Adrenal gland (tissue), 9 donors: ENCODE measurements at regions not wholly inside any gene's neighbourhood (a gene's known extent, or its start where the extent isn't known, plus 50 kb on each side); places are given as distances from the start of the nearest gene placed in this dataset.

Source experiments
- DNase-seq, 7 donors: peaks; one replicate each; pipeline ENCODE4 v3.0.0-alpha.2; 2019 to 2020
- H3K27ac ChIP-seq, 5 donors: fragments of 200-600 bp; sonication (generic) in 4 of 5; 1 replicate in 3 of 5; 2 replicates in 2 of 5; pipeline versions ENCODE4 v1.5.1 to v1.8.0; 2016 to 2020; ENCODE audit warnings: mild to moderate bottlenecking in 1 of 5
- H3K27me3 ChIP-seq: fragments of 200-600 bp; 2 replicates; pipeline ENCODE4 v1.8.0; 2021
- H3K36me3 ChIP-seq, 2 donors: fragments of 200-600 bp; replicated peaks in 1 of 2; 1 replicate in 1 of 2; 2 replicates in 1 of 2; pipeline versions ENCODE4 v1.5.1 to v1.8.0; 2018 to 2022
- H3K4me1 ChIP-seq, 2 donors: fragments of 200-600 bp; replicated peaks in 1 of 2; 1 replicate in 1 of 2; 2 replicates in 1 of 2; pipeline versions ENCODE4 v1.5.1 to v1.8.0; 2018 to 2021
- H3K4me3 ChIP-seq, 4 donors: fragments of 200-600 bp; sonication (generic) in 3 of 4; one replicate each; pipeline ENCODE4 v1.5.1; 2016 to 2018
- H3K9me3 ChIP-seq, 3 donors: fragments of 200-600 bp; sonication (generic) in 1 of 3; replicated peaks in 1 of 3; 1 replicate in 2 of 3; 2 replicates in 1 of 3; pipeline versions ENCODE4 v1.5.1 to v1.8.0; 2016 to 2021
- POLR2A ChIP-seq, 2 donors: fragments of 450-650 bp; IDR thresholded peaks; one replicate each; pipeline ENCODE4 v1.6.1; 2017; ENCODE audit warnings: antibody characterized with exemption in 2 of 2, mild to moderate bottlenecking in 2 of 2, moderate library complexity in 1 of 2
- WGBS, 4 donors: extraction: QIAGEN DNeasy Blood & Tissue Kit in 2 of 4; methylation state at CpG; one replicate each; pipeline versions ENCODE4 v1.1.5 to v1.1.7; 2013 to 2017; 5-methylcytosine and 5-hydroxymethylcytosine counted together
- intact Hi-C, 2 donors: fragments of 100-400 bp; cut with DNase I; formaldehyde crosslinking; loops; one replicate each; pipeline versions ENCODE4 v1.14.1 to v1.15.0; 2022 to 2023
- TF ChIP-seq, protein P1 (sequence below), 6 experiments: fragments of 450-650 bp in 4 of 6; fragments of 200-600 bp in 2 of 6; sonication (generic) in 1 of 6; IDR thresholded peaks; 1 replicate in 5 of 6; 2 replicates in 1 of 6; pipeline versions ENCODE4 v1.5.1 to v1.8.0; 2016 to 2021; ENCODE audit warnings: antibody characterized with exemption in 6 of 6, mild to moderate bottlenecking in 2 of 6, moderate library complexity in 1 of 6
- donor health status: healthy with polysubstance abuse.
- donor health status: Bipolar disorder and iron deficiency.
- donor health status: DM: yes; HTN: yes; CAD: no.
- donor health status: DM: no; HTN: no; CAD: no.
- donor health status: DM: no; HTN: no; CAD: no.

DNA sequence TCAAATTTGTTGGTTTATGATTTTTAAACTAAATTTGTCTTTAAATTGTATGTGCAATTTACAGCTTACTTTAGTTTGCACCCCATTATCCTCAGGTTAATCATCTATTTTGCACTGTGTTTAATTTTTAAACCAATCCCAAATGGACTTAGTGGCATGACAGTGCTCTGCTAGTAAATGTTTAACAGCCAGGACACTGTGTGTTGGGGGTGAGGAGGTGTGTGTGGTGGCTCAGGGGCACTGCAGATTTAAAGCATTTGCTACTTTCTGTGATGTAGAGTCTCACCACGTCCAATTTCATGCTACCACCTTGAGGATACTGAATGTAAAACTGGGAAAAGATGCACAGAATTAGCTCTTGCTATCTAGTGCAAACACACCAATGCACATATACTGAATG lies 225.7 kb downstream of the HAO1 start:
- peaks cover 5% of the 10 kb centered on the region for H3K27me3 ChIP-seq
- intact Hi-C loops: no loop called here
- TF ChIP-seq, protein P1, sequence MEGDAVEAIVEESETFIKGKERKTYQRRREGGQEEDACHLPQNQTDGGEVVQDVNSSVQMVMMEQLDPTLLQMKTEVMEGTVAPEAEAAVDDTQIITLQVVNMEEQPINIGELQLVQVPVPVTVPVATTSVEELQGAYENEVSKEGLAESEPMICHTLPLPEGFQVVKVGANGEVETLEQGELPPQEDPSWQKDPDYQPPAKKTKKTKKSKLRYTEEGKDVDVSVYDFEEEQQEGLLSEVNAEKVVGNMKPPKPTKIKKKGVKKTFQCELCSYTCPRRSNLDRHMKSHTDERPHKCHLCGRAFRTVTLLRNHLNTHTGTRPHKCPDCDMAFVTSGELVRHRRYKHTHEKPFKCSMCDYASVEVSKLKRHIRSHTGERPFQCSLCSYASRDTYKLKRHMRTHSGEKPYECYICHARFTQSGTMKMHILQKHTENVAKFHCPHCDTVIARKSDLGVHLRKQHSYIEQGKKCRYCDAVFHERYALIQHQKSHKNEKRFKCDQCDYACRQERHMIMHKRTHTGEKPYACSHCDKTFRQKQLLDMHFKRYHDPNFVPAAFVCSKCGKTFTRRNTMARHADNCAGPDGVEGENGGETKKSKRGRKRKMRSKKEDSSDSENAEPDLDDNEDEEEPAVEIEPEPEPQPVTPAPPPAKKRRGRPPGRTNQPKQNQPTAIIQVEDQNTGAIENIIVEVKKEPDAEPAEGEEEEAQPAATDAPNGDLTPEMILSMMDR (IDR thresholded peaks at IDR 0.05): no peak
- no peak for TF ChIP-seq POLR2A (IDR thresholded peaks at IDR 0.05)
- no peaks in the 10 kb centered on the region for H3K4me1 ChIP-seq
- no peaks in the 10 kb centered on the region for H3K36me3 ChIP-seq
- H3K27ac ChIP-seq: no peak overlapping the region
- no peaks in the 10 kb centered on the region for H3K9me3 ChIP-seq
- no peak for DNase-seq
- WGBS, 4 donors: 0 to 45% (median 31%) methylated on average over 1 of the region's 1 CpG
- H3K4me3 ChIP-seq: no peak overlapping the region

- WGBS, 4 donors: 68 to 79% (median 76%) methylated on average over 6 of the region's 6 CpGs
- Histone ChIP-seq H3K4me1 (no peaks in the 10 kb centered on the region), H3K27ac (no peak overlapping the region), H3K4me3 (no peak overlapping the region), H3K36me3 (no peaks in the 10 kb centered on the region), H3K9me3 (no peaks in the 10 kb centered on the region), H3K27me3 (peaks cover 5% of the 10 kb centered on the region)
- TF ChIP-seq POLR2A (IDR thresholded peaks at IDR 0.05): no peak
- TF ChIP-seq, protein P1 (IDR thresholded peaks at IDR 0.05): no peak
- intact Hi-C loops: no loop called here
- DNase-seq: no peak
Measured at GRCh38 chr20:7716286-7716972, 223.8 kb downstream of the HAO1 start.

GRCh38 chr20:7722564-7722963 lies 217.7 kb downstream of the HAO1 start:
- H3K4me1 ChIP-seq: no peaks in the 10 kb centered on the region
- H3K4me3 ChIP-seq: no peak overlapping the region
- H3K9me3 ChIP-seq: no peaks in the 10 kb centered on the region
- no peak for TF ChIP-seq POLR2A (IDR thresholded peaks at IDR 0.05)
- TF ChIP-seq, protein P1 (IDR thresholded peaks at IDR 0.05): no peak
- intact Hi-C loops: no loop called here
- H3K27me3 ChIP-seq: no peaks in the 10 kb centered on the region
- H3K27ac ChIP-seq: no peak overlapping the region
- H3K36me3 ChIP-seq: no peaks in the 10 kb centered on the region
- no peak for DNase-seq
- WGBS, 4 donors: 65 to 83% (median 75%) methylated on average over 5 of the region's 5 CpGs

GRCh38 chr20:7723284-7723683 lies 217.0 kb downstream of the HAO1 start:
- no peaks in the 10 kb centered on the region for H3K9me3 ChIP-seq
- 43 to 84% (median 71%) methylated on average over 1 of the region's 1 CpG for WGBS, 4 donors
- TF ChIP-seq, protein P1 (IDR thresholded peaks at IDR 0.05): no peak
- no peak for TF ChIP-seq POLR2A (IDR thresholded peaks at IDR 0.05)
- H3K4me1 ChIP-seq: no peaks in the 10 kb centered on the region
- no peak overlapping the region for H3K27ac ChIP-seq
- no peak overlapping the region for H3K4me3 ChIP-seq
- intact Hi-C loops: no loop called here
- no peak for DNase-seq
- H3K36me3 ChIP-seq: no peaks in the 10 kb centered on the region
- H3K27me3 ChIP-seq: no peaks in the 10 kb centered on the region
